SK-MEL-5 (cell line): ENCODE measurements at regions not wholly inside any gene's neighbourhood (a gene's known extent, or its start where the extent isn't known, plus 50 kb on each side); places are given as distances from the start of the nearest gene placed in this dataset.

Experiments used
- DNase-seq: peaks from one replicate; pipeline ENCODE4 v3.0.0-alpha.2; 2016; ENCODE audit warnings: low read depth, low spot score
- in situ Hi-C: cut with HindIII; loops from 2 replicates; pipeline ENCODE4 v1.10.0; 2016; ENCODE audit warnings: low sequenced_read_pairs, high pct_unique_total_duplicates, low pct_unique_long_range_greater_than_20kb

DNA sequence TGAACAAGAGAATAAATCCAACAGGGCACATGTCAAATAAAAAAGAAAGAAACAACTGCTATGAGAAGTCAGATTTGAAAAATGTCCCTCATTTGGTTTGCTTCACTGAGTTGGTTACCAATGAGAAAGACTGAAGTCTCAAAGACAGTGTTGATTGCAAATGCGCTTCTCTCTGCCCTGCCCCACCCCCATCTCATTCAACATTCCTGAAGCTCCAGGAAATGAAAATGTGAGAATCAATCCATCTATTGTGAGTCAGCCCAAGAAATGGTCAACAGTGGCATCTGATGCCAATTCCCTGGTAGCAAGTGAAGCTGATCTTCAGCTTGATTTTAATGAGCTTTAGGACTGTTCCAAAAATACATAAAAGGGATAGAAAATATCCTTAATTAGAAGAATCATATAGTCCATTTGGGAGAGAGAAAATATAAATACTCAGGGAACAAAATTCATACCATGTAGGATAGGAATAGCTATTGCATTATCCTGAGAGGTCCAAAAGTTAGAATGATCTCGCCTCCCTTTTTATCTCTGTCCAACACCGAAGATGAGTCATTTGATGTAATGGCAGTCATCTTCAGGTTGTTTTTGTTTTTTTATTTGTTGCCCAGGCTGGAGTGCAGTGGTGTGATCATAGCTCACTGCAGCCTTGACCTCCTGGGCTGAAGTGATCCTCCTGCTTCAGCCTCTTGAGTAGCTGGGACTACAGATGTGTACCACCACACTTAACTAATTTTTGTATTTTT lies 200.3 kb upstream of the UMPS start:
- DNase-seq = peak; percentile 82
- in situ Hi-C loops = no loop called here

DNA sequence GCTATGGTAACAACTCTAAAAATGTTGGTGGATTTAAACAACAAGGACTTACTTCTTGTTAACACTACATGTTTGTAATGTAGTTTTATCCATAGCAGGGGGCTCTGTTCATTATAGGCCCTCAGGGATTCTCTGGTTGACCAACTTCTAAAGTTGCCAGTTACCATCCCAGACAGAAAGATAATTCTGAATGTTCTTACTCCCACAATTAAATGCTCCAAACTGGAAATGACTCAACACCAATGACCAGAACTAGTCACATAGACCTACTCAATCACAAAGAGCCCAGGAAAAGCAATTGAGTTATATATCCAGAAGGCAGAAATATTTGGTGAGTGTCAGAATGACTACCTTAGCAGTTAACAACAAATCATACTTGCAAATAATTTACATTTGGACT lies 199.3 kb upstream of the UMPS start:
- in situ Hi-C loops = no loop called here
- DNase-seq = peak; percentile 26

DNA sequence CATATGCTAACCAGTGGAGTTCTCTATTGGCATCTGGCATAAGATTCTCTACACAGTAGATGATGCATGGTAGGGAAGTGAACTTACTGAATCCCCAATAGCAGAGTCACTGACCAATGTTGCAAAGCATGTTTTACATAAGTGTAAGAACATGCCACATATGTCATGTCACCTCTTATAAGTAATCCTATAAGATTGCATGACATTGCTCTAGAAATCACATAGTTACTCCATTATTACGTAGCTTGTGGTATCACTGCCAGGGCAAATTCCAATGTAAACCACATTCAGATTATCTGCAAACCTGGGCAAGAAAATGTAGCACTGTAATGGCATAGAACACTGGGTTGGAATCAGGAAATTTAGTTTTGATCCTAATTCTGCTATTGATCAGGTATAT lies 198.2 kb upstream of the UMPS start:
- in situ Hi-C loops = no loop called here
- DNase-seq = no peak

DNA sequence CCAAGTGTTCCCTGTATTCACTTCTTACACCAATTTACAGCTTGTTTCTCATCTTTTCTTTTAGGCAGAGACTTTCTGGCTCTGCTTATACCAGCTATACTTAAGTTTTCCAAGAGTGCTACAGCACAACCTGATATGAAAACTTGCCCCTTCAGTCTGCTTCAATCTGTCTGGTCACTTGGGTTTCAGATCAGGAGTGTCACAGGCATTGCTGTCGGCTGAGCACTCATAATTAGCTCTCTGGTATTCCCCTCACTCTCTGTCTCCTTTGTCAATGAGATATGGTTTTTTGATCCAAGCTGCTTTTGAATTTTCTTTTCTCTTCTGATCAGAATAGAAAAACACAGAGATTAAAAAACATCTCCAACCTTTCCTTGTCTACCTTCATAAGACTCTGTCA lies 194.9 kb upstream of the UMPS start:
- no peak for DNase-seq
- in situ Hi-C loops = no loop called here

DNA sequence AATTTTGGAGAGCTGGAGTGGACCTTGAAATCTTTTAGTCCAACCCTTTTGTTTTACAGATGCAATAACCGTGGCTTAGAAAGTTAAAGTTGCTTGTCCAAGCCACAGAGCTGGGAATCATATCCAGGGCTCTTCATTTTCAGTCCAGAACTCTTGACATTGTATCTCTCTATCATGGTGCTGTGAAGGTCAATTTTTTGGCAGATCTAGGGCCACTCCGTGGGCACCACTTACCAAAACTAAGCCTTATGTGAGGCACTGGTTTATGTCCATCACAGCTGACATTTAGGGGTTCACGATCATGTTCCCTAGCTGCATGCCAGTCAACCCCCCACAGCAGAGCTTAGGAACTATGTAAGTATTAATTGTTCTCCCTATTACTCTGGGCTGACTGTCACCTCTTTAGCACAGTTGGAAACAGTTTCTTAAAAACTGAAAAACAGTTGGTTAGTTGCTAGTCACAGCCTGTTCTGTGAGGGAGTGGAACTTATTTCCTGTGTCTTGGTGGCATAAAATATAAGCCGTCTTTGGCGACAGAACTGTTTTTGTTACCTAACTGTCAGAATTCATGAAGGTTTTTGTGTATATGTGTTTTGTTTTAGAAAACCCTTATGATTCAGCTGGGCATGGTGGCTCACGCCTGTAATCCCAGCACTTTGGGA lies 189.6 kb upstream of the UMPS start:
- in situ Hi-C loops = no loop called here
- DNase-seq = no peak

DNA sequence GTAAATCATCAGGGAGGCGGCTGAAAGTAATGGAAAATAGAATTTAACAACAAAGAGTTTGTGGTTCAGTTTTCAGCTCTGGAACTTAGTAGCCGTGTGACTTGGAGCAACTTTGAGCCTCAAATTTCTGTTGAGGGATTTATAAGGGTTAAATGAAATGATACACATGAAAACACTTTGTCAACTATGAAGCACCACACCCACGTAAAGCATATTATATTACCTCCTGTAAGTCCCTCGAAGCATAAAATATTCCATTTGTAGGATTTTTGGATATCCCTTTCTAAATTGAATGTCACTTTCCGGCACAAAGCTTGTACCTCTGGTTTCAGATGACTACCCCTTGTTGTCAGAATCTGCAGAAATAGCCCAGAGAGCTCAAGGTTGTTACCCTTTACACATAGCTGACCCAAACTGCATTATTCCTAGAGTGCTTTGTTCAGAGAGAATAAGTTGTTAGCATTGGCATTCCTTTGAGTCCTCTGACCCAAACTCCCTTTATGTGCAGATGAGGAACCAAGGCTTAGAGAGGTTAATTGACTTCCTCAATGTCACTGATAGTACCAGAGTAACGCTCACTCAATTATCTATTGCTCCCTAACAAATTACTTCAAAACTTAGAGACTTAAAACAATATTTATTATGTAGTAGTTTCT lies 187.9 kb upstream of the UMPS start:
- in situ Hi-C loops = no loop called here
- DNase-seq = no peak

DNA sequence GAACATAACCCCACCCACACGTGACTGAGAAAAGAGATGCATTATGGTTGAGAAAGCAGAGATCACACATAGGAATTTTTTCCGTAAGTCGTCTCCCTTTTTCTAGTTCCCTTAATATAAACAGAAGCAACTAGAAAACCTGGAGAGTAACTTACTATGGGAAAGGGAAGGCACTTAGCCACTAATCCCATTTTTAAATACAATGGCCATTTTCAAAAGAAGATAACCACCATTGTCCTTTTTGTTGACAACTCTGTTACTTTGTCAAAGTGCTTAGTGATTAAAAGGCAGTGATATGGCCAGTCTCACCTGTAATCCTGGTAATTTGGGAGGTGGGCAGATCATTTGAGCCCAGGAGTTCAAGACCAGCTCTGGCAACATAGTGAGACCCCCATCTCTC lies 184.4 kb upstream of the UMPS start:
- in situ Hi-C loops = no loop called here
- no peak for DNase-seq

DNA sequence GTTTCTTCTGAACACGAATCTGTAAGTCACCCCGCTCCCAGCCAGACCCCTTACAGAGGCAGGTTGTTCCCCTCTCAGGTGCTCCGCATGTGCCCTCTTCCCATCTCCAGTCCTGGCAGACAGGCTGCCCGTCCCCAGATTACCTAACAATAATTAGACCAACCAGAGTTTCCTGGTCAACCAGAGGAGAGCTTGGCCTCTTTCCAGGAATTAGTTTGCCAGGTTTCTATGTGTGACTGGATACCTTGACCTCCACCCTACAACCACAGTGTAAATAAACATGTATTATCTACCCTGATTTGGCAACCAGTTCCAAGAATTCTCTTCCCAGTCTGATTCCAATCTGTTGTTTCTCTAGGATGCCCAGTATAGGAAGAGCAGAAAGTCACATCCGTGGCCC lies 178.0 kb upstream of the UMPS start:
- in situ Hi-C loops = no loop called here
- no peak for DNase-seq

DNA sequence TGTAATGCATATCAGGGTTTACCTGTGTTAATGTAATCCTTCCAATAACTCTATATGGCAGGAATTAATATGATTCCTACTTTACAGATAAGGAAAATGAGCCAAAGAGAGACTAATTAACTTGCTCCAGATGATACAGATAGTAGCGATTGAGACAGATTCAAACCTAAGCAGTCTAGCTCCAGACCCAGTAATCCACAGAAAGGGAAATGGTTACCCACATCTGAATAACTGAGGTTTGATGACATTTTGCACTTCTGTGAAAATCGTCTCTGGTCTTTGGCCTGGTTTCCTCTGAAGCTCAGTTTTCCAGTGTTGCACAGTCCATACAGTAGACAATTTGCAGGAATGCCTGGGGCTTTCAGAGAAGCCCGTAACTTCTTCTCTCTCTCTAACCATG lies 177.1 kb upstream of the UMPS start:
- in situ Hi-C loops = no loop called here

DNA sequence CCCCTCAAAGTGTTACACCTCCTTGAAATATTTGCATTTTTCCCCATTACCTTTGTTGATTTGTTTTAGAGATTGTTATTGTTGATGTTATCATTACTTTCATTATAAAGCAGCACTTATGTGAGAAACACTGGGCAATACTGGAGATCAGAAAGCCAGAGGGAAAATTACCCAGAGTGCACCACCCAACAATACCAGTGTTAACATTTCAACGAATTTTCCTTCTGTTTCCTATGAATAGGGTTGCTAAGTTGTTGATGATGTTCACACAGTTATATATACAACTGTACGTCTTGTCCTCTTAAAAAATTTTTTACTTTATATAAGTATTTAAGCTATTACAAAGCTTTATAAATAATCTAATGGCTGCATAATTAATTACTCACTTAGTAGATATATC lies 173.6 kb upstream of the UMPS start:
- DNase-seq = no peak
- in situ Hi-C loops = no loop called here

More for the DNA sequence above, 177.1 kb upstream of the UMPS start:
- DNase-seq = no peak

DNA sequence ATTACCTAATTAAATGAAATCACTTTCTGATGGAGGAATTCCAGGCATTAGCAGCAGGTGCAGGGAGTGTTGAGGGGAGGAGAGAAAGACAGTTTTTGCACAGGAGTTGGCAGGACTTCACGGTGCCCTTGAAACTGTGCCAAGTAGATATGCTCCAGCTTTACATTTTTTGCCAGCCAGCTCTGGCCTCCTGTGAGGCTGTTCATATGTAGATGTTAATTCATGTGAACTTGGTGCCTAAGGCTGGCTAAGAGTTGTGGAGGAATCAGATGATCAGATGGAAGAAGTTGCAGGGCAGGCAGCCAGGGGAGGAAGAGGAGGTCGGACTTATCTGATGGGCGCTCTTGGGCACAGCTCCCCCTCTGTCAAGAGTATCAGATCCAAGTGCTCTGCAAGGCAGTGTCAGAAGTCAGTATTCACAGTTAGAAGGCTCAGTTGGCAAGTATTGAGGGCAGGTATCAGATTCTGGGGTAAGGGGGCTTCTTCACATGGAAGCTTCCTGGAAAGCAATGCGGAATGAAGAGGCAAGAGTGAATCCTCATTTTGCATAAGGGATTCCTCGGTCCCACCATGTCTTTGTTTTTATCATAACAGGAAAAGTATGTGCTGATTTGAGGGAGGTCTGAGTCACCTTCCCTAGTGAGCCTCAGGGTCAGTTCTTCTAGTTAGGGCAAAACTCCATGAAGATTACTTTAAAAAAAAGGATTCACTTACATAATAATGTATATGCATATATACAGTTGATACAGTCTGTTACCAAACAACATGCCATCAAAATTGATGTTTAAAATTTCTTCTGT lies 172.6 kb upstream of the UMPS start:
- no peak for DNase-seq
- in situ Hi-C loops = no loop called here

DNA sequence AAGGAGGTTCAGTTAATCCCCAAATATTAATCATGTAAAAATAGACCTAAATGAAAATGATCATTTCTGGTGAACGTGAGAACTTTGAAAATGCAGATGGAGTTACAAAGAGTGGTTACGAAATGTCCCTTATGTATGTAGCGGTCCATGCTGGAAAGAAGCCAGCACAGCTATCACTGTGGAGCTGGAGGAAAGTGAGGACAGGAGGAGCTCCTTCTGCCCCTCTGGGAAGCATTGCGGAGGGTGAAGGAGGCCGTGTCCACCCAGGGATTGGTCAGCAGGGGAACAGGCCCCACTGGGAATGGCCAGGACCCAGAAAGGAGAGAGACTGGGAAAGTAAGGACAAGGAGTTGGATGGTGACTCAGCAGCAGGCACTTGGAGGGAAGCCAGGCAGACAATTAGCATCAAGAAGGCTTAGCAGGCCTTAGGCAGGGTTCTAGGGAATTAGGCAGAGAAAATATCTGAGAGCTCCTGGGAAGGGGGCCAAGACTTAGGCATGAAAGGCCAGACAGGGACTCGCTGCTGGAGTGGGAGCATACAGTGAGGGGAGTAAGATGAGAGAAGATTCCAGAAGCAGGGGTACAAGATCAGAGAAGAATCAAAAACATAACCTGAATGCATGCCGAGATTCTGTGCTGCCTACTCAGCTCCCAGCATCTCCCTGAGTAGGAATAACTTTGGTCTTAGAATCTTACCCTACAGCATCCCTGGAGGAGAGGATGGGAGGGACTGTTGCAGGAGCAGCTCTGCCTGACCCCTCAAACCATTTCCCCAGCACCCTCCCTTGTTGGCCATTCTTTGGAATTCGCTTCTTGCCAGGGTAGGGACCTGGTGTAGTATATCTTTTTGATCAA lies 171.0 kb upstream of the UMPS start:
- DNase-seq = peak; percentile 58
- in situ Hi-C loops = no loop called here

DNA sequence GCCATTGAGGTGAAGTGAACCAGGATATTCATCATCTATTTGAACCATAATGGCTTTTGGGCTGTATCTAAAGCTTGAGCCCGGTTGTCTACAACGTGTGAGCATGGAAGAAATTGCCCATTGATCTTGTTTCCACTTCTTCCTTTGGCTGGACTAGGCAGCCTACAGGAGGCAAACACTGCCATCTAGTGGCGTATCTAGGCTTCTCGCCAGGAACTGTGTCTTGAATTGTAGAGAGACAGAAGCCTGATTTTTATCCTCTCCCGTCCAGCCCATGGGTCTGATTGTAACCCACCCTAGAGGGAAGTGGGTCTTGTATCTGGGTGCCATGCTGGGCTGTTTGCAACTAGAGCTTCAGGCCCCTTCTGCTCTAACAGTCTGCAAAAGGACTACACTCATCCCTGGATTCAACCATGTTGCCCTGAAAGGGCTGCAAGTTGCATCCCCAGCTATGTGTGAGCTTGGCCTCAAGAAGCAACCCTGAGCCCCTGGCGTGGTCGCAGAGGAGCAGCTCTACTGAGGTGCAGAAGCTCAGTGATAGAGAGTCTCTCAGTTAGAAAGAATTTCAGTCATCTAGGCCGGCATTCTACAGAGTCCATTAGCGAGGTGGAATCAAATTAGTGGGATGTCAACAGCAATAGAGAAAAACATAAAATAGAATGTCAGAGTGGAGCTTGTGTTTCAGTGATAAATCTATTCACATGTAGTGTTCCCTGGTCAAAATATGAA lies 170.2 kb upstream of the UMPS start:
- peak; percentile 85 for DNase-seq
- in situ Hi-C loops = no loop called here

DNA sequence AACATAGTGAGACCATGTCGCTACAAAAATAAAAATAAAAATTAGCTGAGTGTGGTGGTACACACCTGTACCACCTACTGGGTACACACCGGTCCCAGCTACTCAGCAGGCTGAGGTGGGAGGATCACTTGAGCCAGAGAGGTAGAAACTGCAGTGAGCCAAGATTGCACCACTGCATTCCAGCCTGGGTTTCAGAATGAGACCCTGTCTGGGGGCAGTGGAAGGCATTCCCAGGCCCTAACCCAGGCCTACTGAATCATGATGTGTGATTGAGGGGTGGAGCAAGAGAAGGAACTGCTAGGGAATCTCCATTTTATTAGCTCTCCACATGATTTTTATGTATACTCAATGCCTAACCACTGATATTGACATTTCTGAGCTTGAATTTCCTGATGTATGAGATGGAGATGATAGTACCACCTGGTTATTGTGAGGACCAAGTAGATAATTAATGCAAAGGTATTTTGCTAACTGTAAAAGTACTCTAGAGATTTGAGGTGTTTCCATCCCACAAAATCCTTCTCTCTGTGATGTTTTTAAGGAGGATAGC lies 169.5 kb upstream of the UMPS start:
- DNase-seq = no peak
- in situ Hi-C loops = no loop called here

DNA sequence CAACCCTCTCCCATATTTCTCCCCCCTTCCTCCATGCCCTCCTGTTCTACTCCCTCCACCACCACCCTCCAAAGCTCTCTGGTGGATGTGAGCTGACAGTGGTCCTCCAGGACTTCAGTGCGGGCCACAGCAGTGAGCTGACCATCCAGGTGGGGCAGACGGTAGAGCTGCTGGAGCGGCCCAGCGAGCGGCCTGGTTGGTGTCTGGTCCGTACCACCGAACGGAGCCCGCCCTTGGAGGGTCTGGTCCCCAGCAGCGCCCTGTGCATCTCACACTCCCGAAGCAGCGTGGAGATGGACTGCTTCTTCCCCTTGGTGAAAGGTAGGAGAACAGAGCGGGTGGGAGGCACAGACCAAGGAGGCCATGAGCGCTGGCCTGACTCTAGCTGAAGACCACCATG lies 167.5 kb upstream of the UMPS start:
- in situ Hi-C loops = no loop called here
- DNase-seq = no peak

DNA sequence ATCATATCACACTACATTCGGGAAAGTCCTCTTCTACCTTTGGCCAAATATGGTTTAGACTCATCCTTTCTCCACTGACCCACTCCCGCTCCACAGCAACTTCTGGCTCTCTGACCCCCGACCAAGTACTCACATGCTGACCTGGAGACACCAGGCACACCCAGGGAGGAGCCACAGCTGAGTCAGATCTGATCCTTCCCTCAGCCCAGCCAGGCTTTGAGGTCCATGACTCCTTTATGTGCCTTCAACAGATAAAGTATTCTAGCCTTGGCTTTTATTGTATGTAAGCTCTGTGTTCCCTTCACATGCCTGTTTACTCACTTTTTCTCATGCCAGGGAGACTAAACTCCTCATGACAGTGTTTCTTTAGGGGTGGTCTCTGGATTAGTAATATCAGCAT lies 166.9 kb upstream of the UMPS start:
- in situ Hi-C loops = no loop called here
- DNase-seq = no peak

DNA sequence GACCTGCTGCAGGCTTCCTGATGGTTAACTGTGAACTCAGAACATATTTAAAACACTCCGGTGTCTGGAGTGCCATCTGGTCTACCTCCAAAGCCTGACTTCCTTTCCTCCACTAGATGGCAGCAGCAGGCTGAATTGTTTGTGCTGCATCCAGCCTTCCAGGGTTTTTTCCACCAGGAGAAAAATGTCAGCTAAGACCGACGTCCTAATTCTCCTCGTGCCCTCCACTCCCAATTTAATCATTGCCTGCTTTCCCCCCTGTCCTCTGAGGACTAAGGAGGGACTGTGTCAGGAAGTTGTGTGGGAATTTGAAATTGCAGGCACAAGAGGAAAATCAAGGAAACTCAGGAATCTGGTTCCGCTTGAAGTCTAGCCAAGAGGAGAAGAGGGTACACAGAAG lies 165.2 kb upstream of the UMPS start:
- in situ Hi-C loops = no loop called here

More for the DNA sequence above, 165.2 kb upstream of the UMPS start:
- DNase-seq = peak; percentile 88
